ENCODE measurements at regions not wholly inside any gene's neighbourhood (a gene's known extent, or its start where the extent isn't known, plus 50 kb on each side); places are given as distances from the start of the nearest gene placed in this dataset.

DNA sequence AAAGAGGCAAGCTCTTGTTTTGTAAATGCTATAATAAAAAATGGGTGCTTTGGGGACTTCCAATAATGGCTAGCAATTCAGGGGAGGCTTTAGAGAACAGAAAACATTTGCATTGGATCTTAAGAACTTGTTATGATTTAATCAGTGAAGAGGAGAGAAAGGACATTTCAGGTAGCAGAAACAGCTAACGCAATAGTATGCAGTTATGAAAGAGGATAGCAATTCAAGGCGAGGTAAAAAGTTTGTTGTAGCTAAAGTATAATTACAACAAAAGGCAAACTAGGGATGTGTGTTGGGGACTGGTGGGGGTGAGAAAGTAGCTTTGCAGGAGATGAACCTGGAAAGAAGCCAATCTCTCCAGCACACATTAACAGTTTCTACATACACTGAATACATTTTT, 558.7 kb upstream of the SEMA6D start:
- no peak overlapping the region for H3K27ac Mint-ChIP-seq (ENCODE audit: unreplicated experiment)
- no peak overlapping the region for H3K4me3 Mint-ChIP-seq

DNA sequence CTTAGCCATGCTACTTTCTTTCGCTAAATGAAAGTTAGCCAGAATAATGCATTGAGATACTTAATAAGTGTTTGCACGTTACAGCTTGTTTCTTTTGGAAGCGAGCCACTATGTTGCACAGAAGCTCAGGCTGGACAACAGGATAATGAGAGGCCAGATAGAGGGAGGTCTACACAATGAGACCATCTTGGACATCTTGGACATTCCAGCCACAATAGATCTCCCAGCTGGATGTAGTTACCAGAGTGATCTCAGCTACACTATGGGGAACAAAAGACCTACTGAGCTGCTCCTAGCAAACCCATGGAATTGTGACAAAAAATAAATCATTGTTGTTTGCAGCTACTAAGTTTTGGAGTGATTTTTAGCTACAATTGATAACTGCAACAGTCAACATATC, 540.1 kb upstream of the SEMA6D start:
- Mint-ChIP-seq H3K4me1 (no peaks in the 10 kb centered on the region), H3K27me3 (ENCODE audit: low read depth) (peaks cover 5% of the 10 kb centered on the region), H3K36me3 (ENCODE audit: low read depth) (no peaks in the 10 kb centered on the region), H3K4me3 (no peak overlapping the region), H3K27ac (ENCODE audit: unreplicated experiment) (no peak overlapping the region), H3K9me3 (peaks cover 3% of the 10 kb centered on the region)
- TF ChIP-seq, protein P1, sequence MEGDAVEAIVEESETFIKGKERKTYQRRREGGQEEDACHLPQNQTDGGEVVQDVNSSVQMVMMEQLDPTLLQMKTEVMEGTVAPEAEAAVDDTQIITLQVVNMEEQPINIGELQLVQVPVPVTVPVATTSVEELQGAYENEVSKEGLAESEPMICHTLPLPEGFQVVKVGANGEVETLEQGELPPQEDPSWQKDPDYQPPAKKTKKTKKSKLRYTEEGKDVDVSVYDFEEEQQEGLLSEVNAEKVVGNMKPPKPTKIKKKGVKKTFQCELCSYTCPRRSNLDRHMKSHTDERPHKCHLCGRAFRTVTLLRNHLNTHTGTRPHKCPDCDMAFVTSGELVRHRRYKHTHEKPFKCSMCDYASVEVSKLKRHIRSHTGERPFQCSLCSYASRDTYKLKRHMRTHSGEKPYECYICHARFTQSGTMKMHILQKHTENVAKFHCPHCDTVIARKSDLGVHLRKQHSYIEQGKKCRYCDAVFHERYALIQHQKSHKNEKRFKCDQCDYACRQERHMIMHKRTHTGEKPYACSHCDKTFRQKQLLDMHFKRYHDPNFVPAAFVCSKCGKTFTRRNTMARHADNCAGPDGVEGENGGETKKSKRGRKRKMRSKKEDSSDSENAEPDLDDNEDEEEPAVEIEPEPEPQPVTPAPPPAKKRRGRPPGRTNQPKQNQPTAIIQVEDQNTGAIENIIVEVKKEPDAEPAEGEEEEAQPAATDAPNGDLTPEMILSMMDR (conservative IDR thresholded peaks at IDR 0.05): no peak
- DNase-seq (ENCODE audit: low read depth, low spot score): no peak

More for the DNA sequence above, 558.7 kb upstream of the SEMA6D start:
- DNase-seq (ENCODE audit: low read depth, low spot score): no peak
- TF ChIP-seq, protein P1 (conservative IDR thresholded peaks at IDR 0.05): no peak
- H3K4me1 Mint-ChIP-seq: peaks cover 11% of the 10 kb centered on the region
- no peaks in the 10 kb centered on the region for H3K9me3 Mint-ChIP-seq
- H3K27me3 Mint-ChIP-seq (ENCODE audit: low read depth): no peaks in the 10 kb centered on the region
- no peaks in the 10 kb centered on the region for H3K36me3 Mint-ChIP-seq (ENCODE audit: low read depth)

DNA sequence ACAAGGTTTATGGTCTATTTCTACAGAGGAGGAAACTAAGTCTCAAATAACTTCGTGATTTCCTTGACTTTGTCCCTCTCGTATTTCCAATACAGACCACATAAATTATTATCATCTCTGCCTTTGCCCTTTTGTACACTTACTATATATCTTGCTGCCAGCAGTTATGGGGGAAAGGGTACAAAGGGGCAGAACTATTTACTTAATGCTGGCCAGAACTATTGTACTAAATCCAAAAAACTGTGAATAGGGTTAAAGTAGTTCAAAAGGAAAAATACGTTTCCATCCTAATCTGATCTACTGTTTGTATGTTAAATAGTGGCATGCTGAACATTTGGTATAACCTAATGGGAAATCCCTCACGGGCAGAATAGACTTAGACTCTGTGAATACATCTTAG, 537.3 kb upstream of the SEMA6D start:
- Mint-ChIP-seq H3K36me3 (ENCODE audit: low read depth) (no peaks in the 10 kb centered on the region), H3K27me3 (ENCODE audit: low read depth) (peaks cover 30% of the 10 kb centered on the region), H3K4me1 (peaks cover 8% of the 10 kb centered on the region), H3K27ac (ENCODE audit: unreplicated experiment) (no peak overlapping the region), H3K9me3 (peaks cover 3% of the 10 kb centered on the region), H3K4me3 (no peak overlapping the region)
- no peak for DNase-seq (ENCODE audit: low read depth, low spot score)
- TF ChIP-seq, protein P1 (conservative IDR thresholded peaks at IDR 0.05): no peak

DNA sequence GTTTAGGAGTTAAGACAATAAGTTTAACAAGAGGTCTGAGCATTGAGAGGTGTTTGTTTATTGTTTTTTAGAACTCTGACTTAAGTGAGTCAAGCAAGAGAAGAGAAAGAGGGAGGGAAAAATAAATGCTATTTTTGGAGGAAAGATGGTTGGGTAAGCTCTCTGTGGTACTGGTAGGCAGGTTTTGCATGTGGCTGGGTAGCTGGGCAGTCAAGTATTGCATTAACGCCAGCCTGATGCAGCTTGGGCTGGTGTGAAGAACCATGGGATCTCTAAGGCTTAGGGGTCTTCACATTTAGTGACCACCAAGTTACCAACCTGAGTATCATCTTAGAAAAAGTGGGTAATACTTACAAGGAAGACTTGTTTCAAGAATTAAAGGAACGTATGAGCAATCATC, 534.5 kb upstream of the SEMA6D start:
- no peak for DNase-seq (ENCODE audit: low read depth, low spot score)
- Mint-ChIP-seq H3K27ac (ENCODE audit: unreplicated experiment) (no peak overlapping the region), H3K27me3 (ENCODE audit: low read depth) (peaks cover 53% of the 10 kb centered on the region), H3K36me3 (ENCODE audit: low read depth) (no peaks in the 10 kb centered on the region), H3K4me1 (peaks cover 16% of the 10 kb centered on the region), H3K4me3 (peak overlapping the region; percentile 95), H3K9me3 (no peaks in the 10 kb centered on the region)
- TF ChIP-seq, protein P1 (conservative IDR thresholded peaks at IDR 0.05): no peak

DNA sequence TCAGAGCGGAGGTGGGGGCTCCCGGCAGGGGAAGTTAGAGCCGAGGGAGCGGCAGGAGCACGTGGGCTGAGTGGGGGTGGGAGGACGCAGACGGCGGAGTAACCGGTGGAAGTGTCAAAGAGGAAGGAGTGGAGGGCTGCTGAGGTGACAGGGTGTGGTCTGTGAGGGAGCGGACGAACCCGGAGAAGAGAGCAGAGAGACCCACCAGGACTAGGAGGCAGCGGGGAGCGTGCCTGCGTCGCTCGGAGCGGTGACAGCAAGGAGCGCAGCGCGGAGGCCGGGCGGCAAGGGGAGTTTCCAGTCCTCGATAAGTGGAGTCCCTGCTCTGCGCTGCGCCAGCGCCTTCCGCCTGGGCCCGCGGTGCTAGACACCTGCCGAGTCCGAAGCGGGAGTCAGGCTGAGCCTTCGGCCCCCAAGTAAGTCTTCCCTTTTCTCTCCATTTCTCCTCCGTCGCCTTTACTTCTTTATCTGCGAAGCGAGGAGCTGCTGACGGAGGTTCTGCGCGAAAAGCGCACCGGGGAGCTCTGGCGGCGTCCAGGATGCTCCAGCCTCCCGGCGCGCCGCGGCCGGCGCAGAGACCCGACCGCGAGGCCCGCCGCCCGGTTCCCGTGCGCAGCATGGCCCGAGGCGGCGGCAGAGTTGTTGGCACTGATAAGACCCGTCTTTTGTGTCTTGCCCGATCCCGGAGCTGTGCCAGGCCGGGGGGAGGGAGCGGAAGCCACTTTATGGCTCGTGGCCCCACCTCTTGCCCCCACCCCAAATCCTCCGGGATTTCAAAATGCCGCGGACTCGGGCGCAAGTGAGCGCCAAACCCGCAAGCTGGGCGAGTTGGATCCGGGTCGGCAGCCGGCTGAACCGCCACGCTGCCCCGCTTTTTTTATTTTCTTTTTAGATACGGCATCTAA, 533.0 kb upstream of the SEMA6D start:
- Mint-ChIP-seq H3K4me1 (peaks cover 16% of the 10 kb centered on the region), H3K36me3 (ENCODE audit: low read depth) (no peaks in the 10 kb centered on the region), H3K27me3 (ENCODE audit: low read depth) (peaks cover 61% of the 10 kb centered on the region), H3K4me3 (peak overlapping the region; percentile 95), H3K27ac (ENCODE audit: unreplicated experiment) (no peak overlapping the region), H3K9me3 (no peaks in the 10 kb centered on the region)
- TF ChIP-seq, protein P1 (conservative IDR thresholded peaks at IDR 0.05): no peak
- DNase-seq (ENCODE audit: low read depth, low spot score): peak; percentile 41
